HG03108 (cell line): ENCODE measurements at regions not wholly inside any gene's neighbourhood (a gene's known extent, or its start where the extent isn't known, plus 50 kb on each side); places are given as distances from the start of the nearest gene placed in this dataset.
"Not testable (repeated sequence)": the region's sequence is repeated elsewhere in the genome, so short reads cannot be mapped to it uniquely, and the experiment has no call there.

Source experiments
- ATAC-seq: cut with Tn5 transposase; IDR thresholded peaks from one replicate; pipeline ENCODE4 v1.9.1; 2021; ENCODE audit warnings: moderate library complexity; ENCODE audit not compliant: unreplicated experiment

DNA sequence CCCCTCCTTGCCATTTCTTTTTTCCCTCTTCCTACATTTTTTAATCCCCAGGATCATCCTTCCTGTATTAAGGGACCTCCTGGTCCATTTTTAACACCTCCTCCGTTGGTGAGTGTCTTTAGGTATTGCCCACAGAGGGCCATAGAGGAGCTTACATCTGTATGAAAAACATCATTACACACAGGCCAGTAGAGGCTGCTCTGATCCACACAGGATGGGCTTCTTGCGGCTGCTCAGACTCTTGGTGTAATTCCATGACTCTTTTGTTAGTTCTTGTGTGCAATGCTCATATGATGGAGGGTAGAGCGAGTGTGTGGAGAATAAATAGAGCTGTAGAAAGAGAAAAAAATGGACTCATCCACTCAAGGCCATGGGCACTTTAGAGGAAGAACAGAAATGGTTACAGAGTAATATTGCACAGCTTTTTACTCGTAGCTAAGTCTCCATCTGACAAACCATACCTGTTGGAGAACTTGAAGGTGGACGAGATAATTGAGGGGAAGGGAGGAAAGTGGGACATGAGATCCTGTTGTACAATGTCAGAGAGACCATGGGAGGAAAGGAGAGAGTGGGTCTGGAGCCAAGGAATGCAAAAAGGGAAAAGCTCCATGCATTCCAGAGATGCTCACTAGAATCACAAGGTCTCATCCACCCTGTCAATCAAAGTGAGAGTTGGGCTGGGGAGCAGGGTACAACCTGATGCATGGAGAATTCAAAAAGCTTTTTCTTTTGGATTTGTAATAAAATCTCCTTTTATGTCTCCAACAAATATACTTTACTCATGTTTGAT, 129.7 kb upstream of the TNP1 start:
- ATAC-seq, result no peak

DNA sequence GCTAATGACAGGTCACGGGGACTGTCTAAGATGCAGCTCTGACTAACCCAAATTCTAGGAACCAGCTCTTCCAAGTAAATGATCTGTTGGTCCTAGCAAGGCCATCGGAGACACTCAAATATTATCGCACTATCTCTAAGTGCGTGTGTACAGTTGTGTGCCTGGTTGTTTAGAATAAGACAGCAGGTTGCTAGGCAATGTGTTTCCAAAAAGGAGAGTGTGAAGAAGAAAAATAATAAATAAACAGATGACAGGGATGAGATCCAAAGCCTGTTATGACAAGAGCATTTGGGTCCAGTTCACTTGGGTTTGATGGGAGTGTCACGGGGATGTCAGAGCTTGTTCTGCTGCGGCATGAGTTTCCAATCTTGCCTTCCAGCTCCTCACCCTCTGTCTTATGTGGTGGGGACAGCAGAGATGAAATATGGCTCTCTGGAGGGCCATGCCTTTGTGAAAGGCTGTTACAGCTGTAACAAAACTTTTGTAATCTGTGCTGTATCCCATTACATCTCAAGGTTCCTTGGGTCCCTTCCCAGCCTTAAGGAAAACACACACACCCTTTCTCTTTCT, 127.5 kb upstream of the TNP1 start:
- no peak for ATAC-seq

DNA sequence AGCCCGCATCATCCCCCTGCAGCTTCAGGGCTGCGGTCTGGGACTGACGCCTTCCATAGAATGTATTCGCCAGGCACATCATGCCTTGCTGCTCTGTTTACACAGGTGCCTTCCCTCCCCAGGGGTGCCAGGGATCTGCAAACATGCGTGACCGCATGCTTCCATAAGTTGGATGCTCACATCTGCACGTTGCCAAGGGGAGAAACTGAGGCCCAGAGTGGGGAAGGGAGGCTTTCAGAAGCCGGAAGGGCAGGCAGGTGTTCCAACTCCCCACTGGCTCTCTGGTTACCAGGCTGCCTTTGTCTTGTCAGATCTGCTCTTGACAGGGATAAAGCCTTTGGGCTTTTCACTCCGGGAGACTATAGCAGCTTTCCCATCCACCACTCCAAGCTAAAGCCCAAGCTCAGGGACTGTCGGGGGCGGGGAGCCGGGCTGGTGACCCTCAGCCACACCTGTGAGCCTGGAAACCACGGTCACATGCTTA, 125.8 kb upstream of the TNP1 start:
- ATAC-seq, result no peak

DNA sequence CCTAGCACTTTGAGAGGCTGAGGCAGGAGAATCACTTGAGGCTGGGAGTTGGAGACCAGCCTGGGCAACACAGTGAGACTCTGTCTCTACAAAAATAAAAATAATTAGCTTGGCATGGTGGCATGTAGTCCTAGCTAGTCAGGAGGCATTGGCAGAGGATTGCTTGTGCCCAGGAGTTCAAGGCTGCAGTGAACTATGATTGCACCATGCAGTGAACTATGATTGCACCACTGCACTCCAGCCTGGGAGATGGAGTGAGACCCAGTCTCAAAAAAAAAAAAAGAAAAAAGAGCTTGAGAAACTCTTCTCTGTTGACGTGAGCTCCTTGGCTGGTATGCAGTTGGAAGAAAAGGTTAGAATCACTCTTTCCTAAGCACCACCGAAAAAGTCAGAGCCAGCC, 125.1 kb upstream of the TNP1 start:
- ATAC-seq, result no peak

DNA sequence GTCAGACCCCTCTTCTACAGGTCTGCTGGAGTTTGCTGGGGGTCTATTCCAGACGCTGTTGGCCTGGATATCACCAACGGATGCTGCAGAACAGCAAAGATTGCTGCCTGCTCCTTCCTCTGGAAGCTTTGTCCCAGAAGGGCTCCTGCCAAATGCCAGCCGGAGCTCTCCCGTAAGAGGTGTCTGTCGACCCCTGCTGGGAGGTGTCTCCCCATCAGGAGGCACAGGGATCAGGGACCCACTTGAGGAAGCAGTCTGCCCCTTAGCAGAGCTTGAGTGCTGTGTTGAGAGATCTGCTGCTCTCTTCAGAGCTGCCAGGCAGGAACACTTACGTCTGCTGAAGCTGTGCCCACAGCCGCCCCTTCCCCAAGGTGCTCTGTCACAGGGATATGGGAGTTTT, 122.1 kb upstream of the TNP1 start:
- not testable (repeated sequence) for ATAC-seq

DNA sequence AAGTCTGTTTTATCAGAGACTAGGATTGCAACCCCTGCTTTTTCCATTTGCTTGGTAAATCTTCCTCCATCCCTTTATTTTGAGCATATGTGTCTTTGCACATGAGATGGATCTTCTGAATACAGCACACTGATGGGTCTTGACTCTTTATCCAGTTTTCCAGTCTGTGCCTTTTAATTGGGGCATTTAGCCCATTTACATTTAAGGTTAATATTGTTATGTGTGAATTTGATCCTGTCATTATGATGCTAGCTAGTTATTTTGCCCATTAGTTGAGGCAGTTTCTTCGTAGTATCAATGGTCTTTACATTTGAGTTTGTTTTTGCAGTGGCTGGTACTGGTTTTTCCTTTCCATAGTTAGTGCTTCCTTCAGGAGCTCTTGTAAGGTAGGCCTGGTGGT, 120.6 kb upstream of the TNP1 start:
- not testable (repeated sequence) for ATAC-seq

DNA sequence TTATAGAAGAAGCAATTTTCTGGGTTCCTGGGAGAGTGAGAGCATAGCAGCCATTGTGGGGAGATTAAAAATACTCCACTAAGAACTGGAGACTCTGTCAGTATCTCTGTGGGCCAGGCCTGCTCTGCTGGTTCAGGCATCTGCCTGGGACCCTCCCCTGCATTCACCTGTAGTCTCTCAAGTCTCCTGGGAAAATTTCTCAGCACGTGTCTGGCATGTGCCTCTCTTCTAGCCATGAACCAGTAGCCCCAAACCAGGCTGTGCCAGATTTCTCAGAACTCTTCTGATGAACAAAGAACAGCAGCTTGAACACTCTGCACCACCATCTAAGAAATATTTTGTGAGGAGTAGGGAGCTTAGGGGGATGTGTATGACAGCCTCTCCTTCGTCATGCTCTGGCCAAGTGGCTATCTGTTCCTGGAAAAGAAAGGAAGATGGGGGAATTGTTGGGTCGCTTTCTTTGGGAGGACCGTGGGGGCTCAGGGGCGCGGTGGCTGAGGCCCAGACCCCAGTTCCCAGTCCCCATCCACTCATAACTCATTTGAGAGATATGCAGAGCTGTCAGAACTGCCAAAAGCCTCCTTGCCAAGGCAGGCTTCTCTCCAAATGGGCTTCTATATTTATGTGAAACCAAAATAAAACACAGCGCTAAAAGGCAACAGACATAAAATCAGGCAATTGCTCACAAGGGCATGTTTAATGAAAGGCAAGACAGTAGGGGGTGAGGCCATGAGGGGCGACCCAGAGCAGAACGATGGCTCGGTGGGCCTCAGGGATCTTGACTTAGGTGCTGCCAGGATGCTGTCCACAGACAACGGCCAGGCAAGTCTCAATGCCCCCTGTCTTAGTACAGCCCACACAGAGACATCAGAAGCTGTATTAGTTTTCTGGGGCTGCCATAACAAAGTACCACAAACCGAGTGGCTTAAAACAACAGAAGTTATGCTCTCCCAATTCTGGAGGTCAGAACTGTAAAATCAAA, 114.7 kb upstream of the TNP1 start:
- ATAC-seq, result no peak

DNA sequence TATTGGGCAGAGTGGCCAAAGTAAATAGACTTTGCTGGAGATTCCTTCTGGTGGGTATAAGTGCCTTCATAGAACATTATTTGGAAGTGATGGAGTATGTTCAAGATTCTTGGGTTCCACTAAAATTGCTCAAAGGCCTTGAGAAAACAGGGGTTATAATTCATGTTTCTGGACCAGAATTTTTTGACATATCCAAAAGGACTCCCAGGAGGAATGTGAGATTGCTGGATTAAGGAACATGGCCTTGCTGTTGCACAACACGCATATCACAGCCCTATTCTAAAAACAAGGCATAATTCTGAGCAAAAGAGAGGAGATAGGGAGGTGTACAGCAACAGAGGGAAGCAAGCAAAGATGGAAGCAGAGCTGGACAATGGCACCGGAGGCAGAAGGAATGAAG, 111.7 kb upstream of the TNP1 start:
- ATAC-seq, result no peak

DNA sequence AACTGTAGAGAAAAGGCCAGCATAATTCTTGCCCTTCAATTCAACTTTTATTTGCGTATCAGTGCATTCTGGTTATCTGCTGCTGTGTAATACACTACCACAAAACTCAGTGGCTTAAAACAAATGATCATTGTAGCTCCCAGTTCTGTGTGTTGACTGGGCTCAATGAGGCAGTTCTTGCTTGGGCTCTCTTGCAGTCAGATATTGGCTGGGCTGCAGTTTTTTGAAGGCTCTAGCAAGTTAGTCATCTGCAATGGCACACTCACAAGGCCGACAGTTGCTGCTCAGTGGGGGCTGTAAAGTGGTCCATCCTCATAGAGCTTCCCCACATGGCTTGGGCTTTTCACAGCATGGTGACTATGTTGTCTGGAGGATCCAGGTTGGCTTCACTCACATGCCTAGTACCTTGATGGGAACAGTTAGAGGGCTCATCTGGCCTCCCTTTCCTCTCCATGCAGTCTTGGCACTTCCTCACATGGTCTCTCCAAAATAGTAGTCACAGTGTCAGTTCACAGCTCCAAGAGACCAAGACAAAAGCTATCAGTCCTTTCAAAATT, 110.6 kb upstream of the TNP1 start:
- no peak for ATAC-seq

DNA sequence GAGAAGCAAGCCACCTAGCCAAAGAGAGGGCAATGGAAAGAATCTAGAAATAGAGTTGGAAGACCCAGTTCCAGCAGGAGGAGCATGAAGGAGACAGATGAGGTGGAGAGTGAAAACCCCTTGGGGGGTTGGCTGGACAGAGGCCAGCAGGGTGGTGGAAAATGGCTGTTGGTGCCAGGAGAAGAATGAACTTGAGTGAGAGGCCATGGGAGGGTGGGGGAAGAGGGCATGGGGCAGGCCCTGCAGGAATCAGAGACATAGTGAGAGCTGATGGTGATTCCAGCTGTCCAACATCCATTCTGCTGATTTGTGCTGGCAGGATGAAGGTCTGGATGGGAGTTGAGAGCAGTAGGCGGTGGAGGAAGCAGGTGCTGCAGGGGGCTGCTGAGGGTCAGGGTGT, 108.0 kb upstream of the TNP1 start:
- ATAC-seq, result no peak

DNA sequence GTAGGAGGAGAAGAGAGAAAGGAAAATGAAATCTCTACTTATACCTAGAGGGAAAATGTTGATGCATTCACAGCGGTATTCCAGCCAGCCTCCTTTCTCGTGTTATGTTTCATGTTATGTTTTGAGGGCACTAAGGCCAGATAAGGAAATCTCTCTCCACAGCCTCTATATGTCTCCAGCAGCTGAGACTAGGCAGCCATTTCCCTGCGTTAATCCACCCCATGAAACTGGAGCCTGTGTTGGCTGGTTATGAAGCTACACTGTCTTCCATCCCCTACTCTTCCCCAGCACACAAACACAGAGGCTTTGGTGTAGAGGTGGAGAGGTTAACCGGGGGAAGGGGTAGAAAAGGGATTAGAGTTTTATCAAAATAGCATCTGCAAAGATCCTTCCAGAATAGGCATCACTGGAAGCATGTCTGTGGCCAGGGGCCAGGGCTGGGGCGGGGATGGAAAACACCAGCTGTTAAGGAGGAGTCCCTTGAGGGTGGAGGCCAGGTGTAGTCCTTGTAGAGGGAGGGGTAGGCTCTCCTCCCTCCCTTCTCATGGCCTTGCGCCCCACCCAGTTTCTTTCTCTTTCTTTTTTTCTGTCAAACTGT, 100.9 kb upstream of the TNP1 start:
- ATAC-seq, result no peak

DNA sequence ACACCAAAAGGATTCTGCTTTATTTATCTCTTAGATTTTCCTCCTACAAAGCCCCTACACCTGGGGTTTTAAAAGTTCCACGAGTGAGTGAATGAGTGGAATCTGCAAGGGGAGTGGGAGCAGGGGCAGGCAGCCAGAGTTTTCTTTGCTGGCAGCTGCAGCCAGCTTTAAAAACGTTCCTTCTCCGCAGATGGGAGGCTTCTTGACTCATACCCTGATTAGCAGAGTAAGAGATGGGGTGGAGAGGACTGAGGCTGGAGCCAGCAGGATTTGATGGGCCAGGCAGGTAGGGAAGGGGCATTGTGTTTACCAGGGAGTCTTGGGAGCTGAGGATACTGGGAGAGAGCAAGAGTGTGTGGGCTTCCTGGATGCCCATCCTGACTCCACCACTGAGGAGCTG, 99.6 kb upstream of the TNP1 start:
- no peak for ATAC-seq

DNA sequence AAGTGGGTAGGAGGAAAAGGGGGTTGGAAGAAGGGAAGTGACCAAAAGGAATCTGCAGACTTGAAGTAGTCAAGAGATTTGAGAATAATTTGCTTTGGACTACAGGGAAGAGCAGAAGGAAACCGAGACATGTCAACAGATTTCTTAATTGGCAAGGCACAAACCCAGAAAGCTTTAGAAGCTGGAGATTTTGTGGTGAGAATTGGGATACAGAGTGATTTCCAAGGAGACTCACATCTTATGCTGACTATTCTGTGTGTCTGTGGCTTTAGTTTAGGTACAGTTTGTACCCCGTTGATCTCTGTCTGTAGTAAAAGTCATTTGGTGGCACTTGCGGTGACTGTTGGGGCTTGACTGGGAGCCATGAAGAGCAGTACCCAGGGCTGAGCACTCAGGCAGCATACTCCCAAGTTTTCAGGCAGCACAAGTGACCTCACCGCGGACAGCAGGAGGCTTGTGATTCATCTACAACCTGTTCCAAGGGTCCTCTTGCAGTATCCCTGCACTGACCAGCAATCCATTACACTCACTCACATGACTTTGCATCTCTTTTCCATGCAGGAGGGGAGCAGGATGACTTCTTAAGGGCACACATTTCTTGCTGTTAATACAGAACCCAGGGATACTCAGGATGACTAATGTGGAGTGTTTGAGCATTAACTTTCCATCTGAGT, 97.1 kb upstream of the TNP1 start:
- no peak for ATAC-seq

DNA sequence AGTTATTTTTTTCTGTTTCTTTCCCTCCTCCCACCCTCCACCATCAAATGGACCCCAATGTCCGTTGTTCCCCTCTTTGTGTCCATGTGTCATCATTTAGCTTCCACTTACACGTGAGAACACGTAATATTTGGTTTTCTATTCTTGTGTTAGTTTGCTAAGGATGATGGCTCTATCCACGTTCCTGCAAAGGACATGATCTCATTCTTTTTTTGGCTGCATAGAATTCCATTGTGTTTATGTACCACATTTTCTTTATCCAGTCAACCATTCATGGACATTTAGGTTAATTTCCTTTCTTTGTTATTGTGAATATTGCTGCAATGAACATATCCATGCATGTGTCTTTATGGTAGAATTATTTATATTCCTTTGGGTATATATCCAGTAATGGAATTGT, 91.3 kb upstream of the TNP1 start:
- ATAC-seq, result no peak

DNA sequence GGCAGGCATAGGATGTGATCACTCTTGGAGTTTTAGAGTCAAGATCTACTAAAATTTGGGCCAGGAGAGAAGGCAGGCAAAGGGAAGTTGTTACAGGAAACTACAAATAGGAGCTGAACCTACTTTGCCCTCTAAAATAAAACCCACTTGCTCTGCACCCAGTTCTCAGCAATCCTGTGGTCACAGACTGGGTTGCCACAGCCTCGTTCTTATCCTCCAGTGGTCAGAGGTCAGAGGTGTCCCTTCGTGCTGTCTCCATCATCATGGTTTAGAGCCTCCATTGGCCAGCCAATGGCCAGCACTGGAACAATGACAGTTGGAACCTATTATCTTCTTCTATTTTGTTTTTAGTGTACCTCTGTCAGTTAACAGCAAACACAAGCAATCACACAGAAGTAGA, 90.7 kb upstream of the TNP1 start:
- ATAC-seq, result no peak

DNA sequence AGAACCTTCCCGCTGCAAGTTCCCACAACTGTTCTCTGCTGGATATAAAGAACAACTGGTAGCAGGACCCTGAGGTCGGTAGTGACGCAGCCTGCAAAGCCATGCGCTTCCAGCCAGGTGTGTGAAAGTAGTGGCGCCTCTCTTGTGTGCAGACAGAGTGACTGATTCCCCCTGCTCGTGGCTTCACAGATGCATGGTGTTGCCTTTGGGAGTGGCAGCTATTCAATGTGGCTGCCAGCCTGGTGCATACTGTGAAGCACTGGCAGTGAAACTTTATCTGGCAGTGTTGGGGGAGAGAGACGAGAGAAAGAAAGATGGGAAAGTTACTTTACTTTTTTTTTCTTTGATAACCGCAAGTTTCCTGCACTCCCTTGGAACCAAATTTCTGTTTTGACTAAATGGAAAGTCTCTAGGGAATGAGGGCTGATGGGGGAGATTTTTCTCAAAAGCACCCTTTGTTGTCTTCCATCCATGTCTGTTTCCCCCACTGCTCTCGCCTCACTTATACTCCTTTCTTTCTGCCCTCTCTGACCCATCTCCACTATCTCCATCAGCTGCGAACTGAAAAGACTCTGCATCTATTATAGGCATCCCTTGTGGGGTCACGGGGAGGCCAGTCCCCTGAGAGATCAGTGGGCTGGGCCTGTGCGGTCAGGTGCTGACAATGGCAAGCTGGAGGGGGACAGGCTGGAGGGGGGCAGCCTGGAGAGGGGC, 90.0 kb upstream of the TNP1 start:
- ATAC-seq, result no peak

DNA sequence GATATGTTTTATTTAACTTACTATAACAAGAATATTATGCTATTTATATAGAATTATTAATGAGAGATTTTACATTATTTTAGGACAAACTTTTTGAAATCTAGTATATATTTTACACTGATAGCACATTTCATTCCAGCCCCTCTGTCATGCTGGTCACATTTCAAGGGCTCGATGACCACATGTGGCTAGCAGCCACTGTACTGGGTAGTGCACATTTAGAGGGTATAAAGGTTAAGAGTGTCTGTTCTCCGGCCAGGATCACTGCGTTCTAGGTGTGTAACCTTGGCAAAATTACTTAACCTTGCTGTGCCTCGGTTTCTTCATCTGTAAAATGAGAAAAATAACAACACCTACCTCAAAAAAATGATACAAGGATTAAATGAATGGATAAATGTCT, 87.2 kb upstream of the TNP1 start:
- no peak for ATAC-seq

DNA sequence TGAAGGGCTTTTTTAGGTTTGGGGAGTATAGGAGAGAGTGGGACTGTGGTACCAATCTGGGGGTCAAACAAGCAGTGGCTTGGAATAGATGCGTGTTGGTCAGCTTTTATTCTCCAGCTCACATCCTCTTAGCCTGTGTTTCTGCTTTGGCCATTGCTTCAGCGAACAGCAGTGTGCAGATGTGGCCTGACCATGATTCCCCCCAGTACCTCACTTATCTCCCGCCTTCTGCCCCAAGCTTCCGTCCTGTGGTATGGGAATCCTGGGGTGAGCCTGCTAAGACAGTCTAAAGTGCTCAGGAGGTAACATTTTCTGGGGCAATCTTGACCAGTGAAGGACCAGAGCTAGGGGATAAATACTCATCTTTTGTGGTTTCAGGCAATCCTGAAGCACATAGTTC, 84.9 kb upstream of the TNP1 start:
- no peak for ATAC-seq

DNA sequence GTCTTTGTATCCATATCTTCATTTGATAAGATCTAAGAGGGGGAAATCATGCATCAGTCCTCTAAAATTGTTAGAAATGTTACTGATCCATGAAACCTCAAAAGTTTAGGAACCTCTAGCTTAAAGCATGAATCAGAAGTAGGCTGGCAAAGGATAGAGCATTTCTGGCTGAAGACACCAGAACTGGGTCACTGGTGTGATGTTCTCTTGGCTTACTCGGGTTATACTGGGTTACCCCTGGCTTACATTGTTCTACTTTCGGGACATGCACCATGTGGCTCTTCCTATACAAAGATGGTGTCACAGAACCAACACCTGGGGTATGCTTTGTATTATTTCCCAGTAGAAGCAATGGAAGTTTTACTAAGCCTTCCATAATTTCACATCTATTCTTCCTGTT, 83.2 kb upstream of the TNP1 start:
- no peak for ATAC-seq

DNA sequence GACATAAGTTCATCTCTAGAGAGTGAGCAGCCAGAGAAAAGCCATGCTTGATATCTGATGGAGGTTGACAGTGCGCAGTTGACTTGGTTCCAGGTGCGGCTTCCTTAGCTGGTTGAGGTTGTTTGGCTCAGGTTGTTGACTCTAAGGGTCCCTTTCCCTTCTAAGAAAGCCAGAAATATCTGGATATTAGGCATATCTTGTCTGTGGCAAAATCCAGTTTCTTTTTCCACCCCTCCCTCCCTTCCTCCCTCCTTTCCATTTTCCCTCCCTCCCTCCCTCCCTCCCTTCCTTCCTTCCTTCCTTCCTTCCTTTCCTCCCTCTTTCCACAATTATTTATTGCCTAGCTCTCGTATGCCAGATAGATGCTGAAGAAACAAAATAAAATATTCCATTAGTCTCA, 82.6 kb upstream of the TNP1 start:
- ATAC-seq, result no peak
